ENCODE measurements at regions not wholly inside any gene's neighbourhood (a gene's known extent, or its start where the extent isn't known, plus 50 kb on each side); places are given as distances from the start of the nearest gene placed in this dataset.

- TF ChIP-seq ZBTB25 (CRISPR knock-in tag; IDR thresholded peaks at IDR 0.05) (peak; percentile 37; the same call in 1 of the 2 replicates), FOXP1 (IDR thresholded peaks at IDR 0.05) (no peak), FOXP1 (CRISPR knock-in tag; IDR thresholded peaks at IDR 0.05) (peak; percentile 22), ZBTB49 (CRISPR knock-in tag; IDR thresholded peaks at IDR 0.05; ENCODE audit: borderline replicate concordance) (no peak), ZNF737 (CRISPR knock-in tag; IDR thresholded peaks at IDR 0.05; ENCODE audit: borderline replicate concordance) (no peak), DMTF1 (CRISPR knock-in tag; IDR thresholded peaks at IDR 0.05) (no peak), POLR2AphosphoS2 (IDR thresholded peaks at IDR 0.05; ENCODE audit: low read depth, low read length) (no peak), KDM5B (CRISPR knock-in tag; IDR thresholded peaks at IDR 0.05; ENCODE audit: borderline replicate concordance) (no peak), NKX3-1 (CRISPR knock-in tag; IDR thresholded peaks at IDR 0.05) (no peak), ZBTB21 (CRISPR knock-in tag; IDR thresholded peaks at IDR 0.05) (0 out of 2 replicates have a peak, but pooled peaks have one; percentile 0), KAT7 (CRISPR knock-in tag; IDR thresholded peaks at IDR 0.05; ENCODE audit: borderline replicate concordance) (no peak), TAF1 (CRISPR knock-in tag; IDR thresholded peaks at IDR 0.05) (0 out of 2 replicates have a peak, but pooled peaks have one; percentile 21), NR3C1 (CRISPR knock-in tag; IDR thresholded peaks at IDR 0.05) (no peak), ZHX1 (CRISPR knock-in tag; IDR thresholded peaks at IDR 0.05; ENCODE audit: low read depth) (no peak), ZNF607 (CRISPR knock-in tag; IDR thresholded peaks at IDR 0.05; ENCODE audit: borderline replicate concordance) (no peak), MTA1 (CRISPR knock-in tag; IDR thresholded peaks at IDR 0.05; ENCODE audit: borderline replicate concordance) (no peak), SOX6 (IDR thresholded peaks at IDR 0.05) (no peak), SOX6 (CRISPR knock-in tag; IDR thresholded peaks at IDR 0.05) (peak; percentile 37; the same call in 1 of the 2 replicates), ETS1 (CRISPR knock-in tag; IDR thresholded peaks at IDR 0.05) (no peak), PHF5A (CRISPR knock-in tag; IDR thresholded peaks at IDR 0.05; ENCODE audit: low read depth, unreplicated experiment) (no peak)
Measured at GRCh38 chr5:173826428-173827350, 61.5 kb upstream of the CPEB4 start (continued).

Measured in HepG2 (cell line).